Omental fat pad (tissue), 3 donors: ENCODE measurements at regions not wholly inside any gene's neighbourhood (a gene's known extent, or its start where the extent isn't known, plus 50 kb on each side); places are given as distances from the start of the nearest gene placed in this dataset.

Source experiments
- ATAC-seq: fragments of 150-250 bp; one replicate; pipeline ENCODE4 v1.9.1; 2016; ENCODE audit warnings: mild to moderate bottlenecking, moderate library complexity; ENCODE audit not compliant: low FRiP score
- DNase-seq: peaks from one replicate; pipeline ENCODE4 v3.0.0-alpha.2; 2019; ENCODE audit warnings: low spot score
- CTCF ChIP-seq, 3 donors: fragments of 450-650 bp; IDR thresholded peaks; one replicate each; pipeline ENCODE4 v1.5.1; 2016 to 2017; ENCODE audit warnings: antibody characterized with exemption in 3 of 3, mild to moderate bottlenecking in 3 of 3, moderate library complexity in 2 of 3

- ATAC-seq (no peak), DNase-seq (no peak)
- TF ChIP-seq CTCF (IDR thresholded peaks at IDR 0.05) = no peak
These were observed 145.6 kb upstream of the GATB start for GRCh38 chr4:151906438-151906837.

GRCh38 chr4:151905197-151905596 lies 144.4 kb upstream of the GATB start:
- no peak for TF ChIP-seq CTCF (IDR thresholded peaks at IDR 0.05)
- DNase-seq (no peak), ATAC-seq (no peak)

- no peak for ATAC-seq
- TF ChIP-seq CTCF (IDR thresholded peaks at IDR 0.05) = no peak
- DNase-seq = no peak
These were observed 140.8 kb upstream of the GATB start for GRCh38 chr4:151901631-151902030.

- ATAC-seq = no peak
- no peak for DNase-seq
- no peak for TF ChIP-seq CTCF (IDR thresholded peaks at IDR 0.05)
These were observed 136.1 kb upstream of the GATB start for GRCh38 chr4:151896880-151897279.

GRCh38 chr4:151895671-151896070 lies 134.9 kb upstream of the GATB start:
- DNase-seq = no peak
- no peak for TF ChIP-seq CTCF (IDR thresholded peaks at IDR 0.05)
- ATAC-seq = no peak

- TF ChIP-seq CTCF (IDR thresholded peaks at IDR 0.05) = no peak
- ATAC-seq (no peak), DNase-seq (no peak)
These were observed 133.4 kb upstream of the GATB start for GRCh38 chr4:151894246-151894645.

GRCh38 chr4:151888367-151888866 lies 127.6 kb upstream of the GATB start:
- no peak for ATAC-seq
- TF ChIP-seq CTCF (IDR thresholded peaks at IDR 0.05) = no peak
- no peak for DNase-seq
